HEK293T (cell line): ENCODE measurements at regions not wholly inside any gene's neighbourhood (a gene's known extent, or its start where the extent isn't known, plus 50 kb on each side); places are given as distances from the start of the nearest gene placed in this dataset.
"Not testable (repeated sequence)": the region's sequence is repeated elsewhere in the genome, so short reads cannot be mapped to it uniquely, and the experiment has no call there.

Experiments
- ARNT ChIP-seq: fragments of 450-650 bp; IDR thresholded peaks from 2 replicates; pipeline ENCODE4 v1.6.1; 2017; ENCODE audit warnings: mild to moderate bottlenecking
- BHLHE40 ChIP-seq: fragments of 450-650 bp; IDR thresholded peaks from 2 replicates; pipeline ENCODE4 v1.6.1; 2016; ENCODE audit warnings: mild to moderate bottlenecking, moderate library complexity, borderline replicate concordance
- ELF4 ChIP-seq: fragments of 450-650 bp; IDR thresholded peaks from 2 replicates; pipeline ENCODE4 v1.6.1; 2017; ENCODE audit warnings: antibody characterized with exemption
- FOXA1 ChIP-seq: fragments of 450-650 bp; IDR thresholded peaks from 2 replicates; pipeline ENCODE4 v1.6.1; 2016; ENCODE audit warnings: mild to moderate bottlenecking
- HDGF ChIP-seq: fragments of 450-650 bp; IDR thresholded peaks from 2 replicates; pipeline ENCODE4 v1.6.1; 2017; ENCODE audit warnings: antibody characterized with exemption, borderline replicate concordance
- SP1 ChIP-seq: fragments of 450-650 bp; IDR thresholded peaks from 2 replicates; pipeline ENCODE4 v1.6.1; 2017
- TARDBP ChIP-seq: fragments of 450-650 bp; IDR thresholded peaks from 2 replicates; pipeline ENCODE4 v1.6.1; 2016
- TF ChIP-seq, protein P1 (sequence below): fragments of 450-650 bp; IDR thresholded peaks from 2 replicates; pipeline ENCODE4 v1.6.1; 2016

DNA sequence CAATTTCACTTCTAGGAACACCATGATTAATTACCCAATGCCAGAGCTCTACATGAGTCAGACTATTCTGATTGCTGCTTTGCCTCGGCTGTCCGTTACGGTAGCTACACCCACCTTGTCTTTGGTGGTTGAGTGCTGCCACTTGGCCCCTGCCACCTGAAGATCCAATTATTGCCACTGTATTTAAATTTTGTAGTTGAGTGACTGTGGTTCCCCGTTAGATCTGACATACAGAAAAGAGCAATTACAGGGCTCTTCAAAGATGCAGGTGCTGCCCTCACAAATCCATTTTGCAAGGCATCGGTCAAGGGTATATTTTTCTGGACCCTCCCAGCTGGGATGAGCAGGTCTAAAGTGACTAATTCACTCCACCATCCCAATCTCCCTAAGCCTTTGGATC is 383.5 kb upstream of the RUNX1 start:
- TF ChIP-seq SP1, TARDBP, ARNT, BHLHE40, ELF4, FOXA1, HDGF: not testable (repeated sequence)
- TF ChIP-seq, protein P1, sequence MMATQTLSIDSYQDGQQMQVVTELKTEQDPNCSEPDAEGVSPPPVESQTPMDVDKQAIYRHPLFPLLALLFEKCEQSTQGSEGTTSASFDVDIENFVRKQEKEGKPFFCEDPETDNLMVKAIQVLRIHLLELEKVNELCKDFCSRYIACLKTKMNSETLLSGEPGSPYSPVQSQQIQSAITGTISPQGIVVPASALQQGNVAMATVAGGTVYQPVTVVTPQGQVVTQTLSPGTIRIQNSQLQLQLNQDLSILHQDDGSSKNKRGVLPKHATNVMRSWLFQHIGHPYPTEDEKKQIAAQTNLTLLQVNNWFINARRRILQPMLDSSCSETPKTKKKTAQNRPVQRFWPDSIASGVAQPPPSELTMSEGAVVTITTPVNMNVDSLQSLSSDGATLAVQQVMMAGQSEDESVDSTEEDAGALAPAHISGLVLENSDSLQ, result not testable (repeated sequence)
